Heart left ventricle (tissue), 16 donors: ENCODE measurements at regions not wholly inside any gene's neighbourhood (a gene's known extent, or its start where the extent isn't known, plus 50 kb on each side); places are given as distances from the start of the nearest gene placed in this dataset.

ENCODE experiments used
- ATAC-seq, 4 donors: fragments of 200-7000 bp; cut with Tn5 transposase; one replicate each; pipeline ENCODE4 v1.9.1; 2020 to 2022; ENCODE audit warnings: moderate library complexity in 4 of 4, mild to moderate bottlenecking in 3 of 4, moderate number of reproducible peaks in 1 of 4
- DNase-seq, 5 donors: peaks; one replicate each; pipeline ENCODE4 v3.0.0-alpha.2; 2020
- H3K27ac ChIP-seq, 12 donors: fragments of 200-600 bp; sonication (generic) in 4 of 12; one replicate each; pipeline versions ENCODE4 v1.5.0 to v1.8.0; 2016 to 2022; ENCODE audit warnings: mild to moderate bottlenecking in 2 of 12
- H3K27me3 ChIP-seq, 9 donors: fragments of 200-600 bp; sonication (generic) in 2 of 9; one replicate each; pipeline versions ENCODE4 v1.5.1 to v1.8.0; 2016 to 2022; ENCODE audit warnings: mild to moderate bottlenecking in 3 of 9
- H3K36me3 ChIP-seq, 9 donors: fragments of 200-600 bp; sonication (generic) in 2 of 9; one replicate each; pipeline versions ENCODE4 v1.5.0 to v1.8.0; 2018 to 2022; ENCODE audit warnings: mild to moderate bottlenecking in 2 of 9
- H3K4me1 ChIP-seq, 12 donors: fragments of 200-600 bp; sonication (generic) in 4 of 12; one replicate each; pipeline versions ENCODE4 v1.5.0 to v1.8.0; 2016 to 2022; ENCODE audit warnings: mild to moderate bottlenecking in 3 of 12
- H3K4me3 ChIP-seq, 12 donors: fragments of 200-600 bp; sonication (generic) in 4 of 12; one replicate each; pipeline versions ENCODE4 v1.5.0 to v1.8.0; 2017 to 2022; ENCODE audit warnings: mild to moderate bottlenecking in 9 of 12, moderate library complexity in 4 of 12
- H3K9me3 ChIP-seq, 12 donors: fragments of 200-600 bp; sonication (generic) in 4 of 12; one replicate each; pipeline versions ENCODE4 v1.5.0 to v1.8.0; 2016 to 2022; ENCODE audit warnings: mild to moderate bottlenecking in 1 of 12
- POLR2A ChIP-seq, 2 donors: fragments of 450-650 bp; IDR thresholded peaks; one replicate each; pipeline ENCODE4 v1.6.1; 2017; ENCODE audit warnings: antibody characterized with exemption in 2 of 2, mild to moderate bottlenecking in 2 of 2, moderate library complexity in 2 of 2
- WGBS, 4 donors: extraction: QIAGEN DNeasy Blood & Tissue Kit in 2 of 4; methylation state at CpG; one replicate each; pipeline versions ENCODE4 v1.1.5 to v1.1.7; 2013 to 2018; 5-methylcytosine and 5-hydroxymethylcytosine counted together
- intact Hi-C, 10 donors: fragments of 100-400 bp; cut with DNase I; formaldehyde crosslinking; loops; one replicate each; pipeline versions ENCODE4 v1.11.1 to v1.14.2; 2022
- TF ChIP-seq, protein P1 (sequence below), 12 donors: fragments of 200-600 bp; sonication (generic) in 4 of 12; IDR thresholded peaks; one replicate each; pipeline versions ENCODE4 v1.5.0 to v1.8.0; 2018 to 2022; ENCODE audit warnings: antibody characterized with exemption in 12 of 12, mild to moderate bottlenecking in 5 of 12
- donor health status: ischemic (EF 13 %, LVEDD 7.1; RV severe dilation, severe dysfunction).
- donor health status: healthy with polysubstance abuse.
- donor health status: DM: no; HTN: yes; CAD: no.
- donor health status: DM: no; HTN: no; CAD: no.
- donor health status: ischemic (EF 25% LVEDD 6.9; RV normal size, moderate dysfunction).
- donor health status: ischemic (EF 25% LVEDD 5.7; RV mildly dilated, moderate dysfunction).
- donor health status: healthy.
- donor health status: DM: yes; HTN: yes; CAD: no.
- donor health status: ischemic (EF 35%, LVEDD 5.7; RV mildly dilated, moderate dysfunction).
- donor health status: nonischemic (EF 11% LVEDD 7.7; RV severe dilation, severe dysfunction).
- donor health status: DM: yes; HTN: yes; CAD: no.
- donor health status: PGD.
- donor health status: ischemic (EF 29% LVEDD 5.4; RV normal size, mild dysfunction).
- donor health status: nonischemic (EF 23%, LVEDD 6.1; RV moderate dilation, normal function).

DNA sequence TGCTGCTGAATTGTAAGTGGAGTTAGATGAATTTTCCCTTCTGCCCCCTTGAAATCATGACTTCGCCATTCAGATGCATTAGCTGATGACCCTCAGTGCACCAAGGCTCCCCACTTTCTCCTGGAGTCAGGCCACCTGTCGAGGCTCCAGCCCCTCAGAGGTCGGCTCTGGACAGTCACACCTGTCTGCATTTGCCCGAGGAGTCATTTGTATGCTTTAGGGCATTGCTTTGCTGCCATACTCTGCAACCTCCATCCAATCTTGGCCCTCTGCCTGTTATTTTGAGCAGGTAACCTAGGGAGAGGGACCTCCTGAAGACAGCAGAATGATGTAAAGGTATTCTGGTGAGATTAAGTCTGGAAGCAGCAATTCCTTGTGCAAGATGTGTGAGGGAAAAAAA is 144.8 kb downstream of the MACROH2A1 start:
- TF ChIP-seq POLR2A (IDR thresholded peaks at IDR 0.05) = no peak
- Histone ChIP-seq H3K4me1 (no peaks in the 10 kb centered on the region), H3K27ac (no peak overlapping the region), H3K36me3 (no peaks in the 10 kb centered on the region), H3K27me3 (no peaks in the 10 kb centered on the region), H3K4me3 (no peak overlapping the region), H3K9me3 (peaks cover 0 to 5% (median 0%) of the 10 kb centered on the region in 12 donors)
- ATAC-seq = no peak
- DNase-seq = no peak
- WGBS, 4 donors = 61 to 69% (median 64%) methylated on average over 4 of the region's 4 CpGs
- intact Hi-C loops = no loop called here

DNA sequence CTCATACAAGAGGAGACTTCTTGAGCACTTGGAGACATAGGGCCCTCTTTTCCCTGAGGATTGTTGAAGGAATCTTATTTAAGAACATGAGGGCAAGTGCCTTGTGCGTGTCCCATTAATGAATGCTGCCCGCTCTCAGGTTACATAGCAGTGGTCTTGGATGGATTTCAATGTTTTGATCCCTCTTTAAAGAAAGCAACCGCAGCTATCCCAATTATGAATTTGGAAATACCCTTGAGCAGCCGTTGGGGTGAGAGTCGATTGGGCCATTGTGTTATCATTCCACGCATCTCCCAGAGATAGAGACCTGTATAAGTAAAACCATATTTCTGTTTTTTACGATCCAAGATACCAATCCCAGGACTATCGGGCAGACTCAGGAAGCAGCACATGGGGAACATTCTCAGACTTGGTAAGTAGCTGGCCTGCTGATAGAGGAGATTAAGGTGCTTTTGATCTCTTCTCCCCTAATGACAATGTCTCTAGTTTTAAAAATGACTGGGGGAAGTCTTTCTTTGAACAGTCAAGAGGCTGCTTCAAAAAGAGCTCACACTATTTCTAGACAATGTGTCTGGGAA is 145.3 kb downstream of the MACROH2A1 start:
- no peak overlapping the region for H3K27ac ChIP-seq
- ATAC-seq (no peak), DNase-seq (no peak)
- no peaks in the 10 kb centered on the region for H3K27me3 ChIP-seq
- H3K4me3 ChIP-seq = no peak overlapping the region
- no peaks in the 10 kb centered on the region for H3K36me3 ChIP-seq
- H3K4me1 ChIP-seq = no peaks in the 10 kb centered on the region
- no peak for TF ChIP-seq POLR2A (IDR thresholded peaks at IDR 0.05)
- TF ChIP-seq, protein P1, sequence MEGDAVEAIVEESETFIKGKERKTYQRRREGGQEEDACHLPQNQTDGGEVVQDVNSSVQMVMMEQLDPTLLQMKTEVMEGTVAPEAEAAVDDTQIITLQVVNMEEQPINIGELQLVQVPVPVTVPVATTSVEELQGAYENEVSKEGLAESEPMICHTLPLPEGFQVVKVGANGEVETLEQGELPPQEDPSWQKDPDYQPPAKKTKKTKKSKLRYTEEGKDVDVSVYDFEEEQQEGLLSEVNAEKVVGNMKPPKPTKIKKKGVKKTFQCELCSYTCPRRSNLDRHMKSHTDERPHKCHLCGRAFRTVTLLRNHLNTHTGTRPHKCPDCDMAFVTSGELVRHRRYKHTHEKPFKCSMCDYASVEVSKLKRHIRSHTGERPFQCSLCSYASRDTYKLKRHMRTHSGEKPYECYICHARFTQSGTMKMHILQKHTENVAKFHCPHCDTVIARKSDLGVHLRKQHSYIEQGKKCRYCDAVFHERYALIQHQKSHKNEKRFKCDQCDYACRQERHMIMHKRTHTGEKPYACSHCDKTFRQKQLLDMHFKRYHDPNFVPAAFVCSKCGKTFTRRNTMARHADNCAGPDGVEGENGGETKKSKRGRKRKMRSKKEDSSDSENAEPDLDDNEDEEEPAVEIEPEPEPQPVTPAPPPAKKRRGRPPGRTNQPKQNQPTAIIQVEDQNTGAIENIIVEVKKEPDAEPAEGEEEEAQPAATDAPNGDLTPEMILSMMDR (IDR thresholded peaks at IDR 0.05) = no peak
- peaks cover 0 to under 1% (median 0%) of the 10 kb centered on the region in 12 donors for H3K9me3 ChIP-seq
- 81 to 85% (median 82%) methylated on average over 8 of the region's 8 CpGs for WGBS, 4 donors
- intact Hi-C loops = no loop called here

DNA sequence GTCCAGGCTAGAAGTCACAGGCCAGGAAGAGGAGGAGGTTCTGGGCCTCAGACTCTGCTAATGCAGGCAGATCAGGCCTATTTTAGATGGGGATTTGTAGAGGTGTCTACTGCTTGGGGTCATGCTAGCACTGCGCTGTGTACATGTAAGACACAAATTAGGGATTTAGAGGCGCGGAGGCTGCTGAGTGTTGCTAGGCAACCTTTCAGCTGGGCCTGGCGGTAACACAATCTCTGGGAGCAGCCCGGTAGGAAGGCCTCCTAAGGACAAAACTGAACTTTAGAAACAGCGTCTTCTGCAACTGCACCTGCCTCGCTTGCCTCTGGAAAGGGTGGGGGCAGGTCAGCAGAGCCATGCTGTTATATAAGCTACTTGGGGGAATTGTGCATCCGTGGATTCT is 147.9 kb downstream of the MACROH2A1 start:
- WGBS, 4 donors = 88 to 94% (median 92%) methylated on average over 8 of the region's 8 CpGs
- no peak for DNase-seq

DNA sequence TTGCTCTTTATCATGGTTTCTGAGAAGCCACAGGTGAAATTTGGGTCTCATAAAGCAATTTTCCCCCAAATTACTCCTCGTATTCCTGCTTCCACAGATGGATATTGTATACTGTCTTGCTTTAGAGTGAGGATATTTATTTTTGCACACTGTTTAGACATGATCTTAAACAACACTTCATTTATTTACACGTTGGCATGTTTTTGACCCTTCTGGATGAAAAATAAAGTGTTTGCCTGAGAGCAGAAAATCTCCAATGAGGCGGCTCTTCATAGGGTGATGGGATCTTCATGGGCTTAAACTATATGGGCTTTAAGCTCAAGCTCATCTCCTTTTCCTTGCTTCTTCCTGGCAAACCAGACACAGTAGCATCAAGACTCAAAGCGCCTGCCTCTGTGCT is 148.4 kb downstream of the MACROH2A1 start:
- DNase-seq (no peak), ATAC-seq (no peak)
- Histone ChIP-seq H3K4me1 (peaks cover 0 to 18% (median 1%) of the 10 kb centered on the region in 12 donors), H3K9me3 (no peaks in the 10 kb centered on the region), H3K27me3 (no peaks in the 10 kb centered on the region), H3K36me3 (no peaks in the 10 kb centered on the region), H3K27ac (no peak overlapping the region), H3K4me3 (no peak overlapping the region)
- intact Hi-C loops = no loop called here
- no peak for TF ChIP-seq POLR2A (IDR thresholded peaks at IDR 0.05)
- TF ChIP-seq, protein P1 (IDR thresholded peaks at IDR 0.05) = no peak
- whole genome bisulfite sequencing, 4 donors = 85 to 91% (median 89%) methylated on average over 4 of the region's 4 CpGs

More for the DNA sequence above, 147.9 kb downstream of the MACROH2A1 start:
- Histone ChIP-seq H3K4me3 (no peak overlapping the region), H3K4me1 (peaks cover 0 to 14% (median 1%) of the 10 kb centered on the region in 12 donors), H3K27ac (no peak overlapping the region), H3K27me3 (no peaks in the 10 kb centered on the region), H3K36me3 (no peaks in the 10 kb centered on the region), H3K9me3 (no peaks in the 10 kb centered on the region)
- no peak for TF ChIP-seq POLR2A (IDR thresholded peaks at IDR 0.05)
- TF ChIP-seq, protein P1 (IDR thresholded peaks at IDR 0.05) = no peak
- no peak for ATAC-seq
- intact Hi-C loops = no loop called here

DNA sequence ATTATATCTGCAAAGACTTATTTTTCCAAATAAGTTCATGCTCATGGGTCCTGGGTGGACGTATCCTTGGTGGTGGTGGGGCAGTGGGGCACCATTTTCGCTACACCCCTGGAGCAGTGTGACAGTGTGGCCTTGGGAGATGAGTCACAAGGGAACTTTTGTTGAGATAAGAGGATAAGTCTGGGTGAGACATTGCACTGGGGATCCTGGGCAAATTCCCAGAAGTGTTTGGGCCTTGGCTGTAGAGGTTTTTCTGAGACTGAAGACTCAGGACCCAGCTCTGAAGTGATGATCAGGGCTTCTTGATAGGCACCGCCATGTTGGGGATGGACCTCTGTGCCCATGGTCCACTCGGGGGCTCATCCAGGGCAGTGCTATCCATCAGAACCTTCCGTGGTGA is 149.4 kb downstream of the MACROH2A1 start:
- WGBS, 4 donors = 85 to 87% (median 85%) methylated on average over 5 of the region's 5 CpGs
- intact Hi-C loops = loop anchor here in 1 of 10 donors (10.0 kb wide), 1 partner anchor 85 kb away; no protein-coding TSS in a partner anchor
- Histone ChIP-seq H3K36me3 (no peaks in the 10 kb centered on the region), H3K9me3 (no peaks in the 10 kb centered on the region), H3K4me1 (peaks cover 0 to 23% (median 1%) of the 10 kb centered on the region in 12 donors), H3K27me3 (no peaks in the 10 kb centered on the region), H3K4me3 (no peak overlapping the region), H3K27ac (no peak overlapping the region)
- DNase-seq = no peak
- TF ChIP-seq POLR2A (IDR thresholded peaks at IDR 0.05) = no peak
- TF ChIP-seq, protein P1 (IDR thresholded peaks at IDR 0.05) = no peak
- ATAC-seq = no peak
